ENCODE measurements at regions not wholly inside any gene's neighbourhood (a gene's known extent, or its start where the extent isn't known, plus 50 kb on each side); places are given as distances from the start of the nearest gene placed in this dataset.

- Histone ChIP-seq H3K4me3 (ENCODE audit: low read length in 3 of 3) (no peak overlapping the region), H3K27ac (ENCODE audit: low read depth in 2 of 2, low read length in 2 of 2) (no peak overlapping the region), H3K4me1 (ENCODE audit: control insufficient read depth in 2 of 3, insufficient read depth in 2 of 3, low read depth in 1 of 3, low read length in 3 of 3) (no peaks in the 10 kb centered on the region), H3K36me3 (ENCODE audit: control insufficient read depth in 2 of 3, insufficient read depth in 3 of 3, low read length in 3 of 3) (no peaks in the 10 kb centered on the region), H3K9me3 (ENCODE audit: control insufficient read depth in 2 of 3, insufficient read depth in 1 of 3, low read length in 3 of 3) (no peaks in the 10 kb centered on the region), H3K9ac (ENCODE audit: low read length in 3 of 3) (no peak overlapping the region), H3K27me3 (ENCODE audit: control insufficient read depth, insufficient read depth, low read length) (no peaks in the 10 kb centered on the region)
- DNase-seq, result peak in 2 of 5 donors; percentile 16 to 19
- no peak for FAIRE-seq
- intact Hi-C loops (cut with DNase I), result no loop called here
- TF ChIP-seq CTCF (IDR thresholded peaks at IDR 0.05; ENCODE audit: borderline replicate concordance, extremely low read depth, insufficient read depth), result no peak
These were observed 276.7 kb downstream of the PCDH7 start for GRCh38 chr4:30996841-30997240.

- Histone ChIP-seq H3K4me1 (ENCODE audit: control insufficient read depth in 2 of 3, insufficient read depth in 2 of 3, low read depth in 1 of 3, low read length in 3 of 3) (no peaks in the 10 kb centered on the region), H3K4me3 (ENCODE audit: low read length in 3 of 3) (no peak overlapping the region), H3K27me3 (ENCODE audit: control insufficient read depth, insufficient read depth, low read length) (no peaks in the 10 kb centered on the region), H3K27ac (ENCODE audit: low read depth in 2 of 2, low read length in 2 of 2) (no peak overlapping the region), H3K9me3 (ENCODE audit: control insufficient read depth in 2 of 3, insufficient read depth in 1 of 3, low read length in 3 of 3) (no peaks in the 10 kb centered on the region), H3K9ac (ENCODE audit: low read length in 3 of 3) (no peak overlapping the region), H3K36me3 (ENCODE audit: control insufficient read depth in 2 of 3, insufficient read depth in 3 of 3, low read length in 3 of 3) (no peaks in the 10 kb centered on the region)
- no peak for FAIRE-seq
- intact Hi-C loops (cut with DNase I), result no loop called here
- no peak for DNase-seq
- no peak for TF ChIP-seq CTCF (IDR thresholded peaks at IDR 0.05; ENCODE audit: borderline replicate concordance, extremely low read depth, insufficient read depth)
These were observed 284.9 kb downstream of the PCDH7 start for GRCh38 chr4:31005037-31005436.

- no peaks in the 10 kb centered on the region for H3K36me3 ChIP-seq (ENCODE audit: control insufficient read depth in 2 of 3, insufficient read depth in 3 of 3, low read length in 3 of 3)
- FAIRE-seq, result no peak
These were observed 287.7 kb downstream of the PCDH7 start for GRCh38 chr4:31007858-31008257.

More at GRCh38 chr4:31007858-31008257, 287.7 kb downstream of the PCDH7 start:
- intact Hi-C loops (cut with DNase I), result no loop called here
- no peak overlapping the region for H3K27ac ChIP-seq (ENCODE audit: low read depth in 2 of 2, low read length in 2 of 2)
- H3K4me3 ChIP-seq (ENCODE audit: low read length in 3 of 3), result no peak overlapping the region
- no peak for DNase-seq
- H3K9ac ChIP-seq (ENCODE audit: low read length in 3 of 3), result no peak overlapping the region
- no peaks in the 10 kb centered on the region for H3K27me3 ChIP-seq (ENCODE audit: control insufficient read depth, insufficient read depth, low read length)
- TF ChIP-seq CTCF (IDR thresholded peaks at IDR 0.05; ENCODE audit: borderline replicate concordance, extremely low read depth, insufficient read depth), result no peak
- no peaks in the 10 kb centered on the region for H3K9me3 ChIP-seq (ENCODE audit: control insufficient read depth in 2 of 3, insufficient read depth in 1 of 3, low read length in 3 of 3)
- no peaks in the 10 kb centered on the region for H3K4me1 ChIP-seq (ENCODE audit: control insufficient read depth in 2 of 3, insufficient read depth in 2 of 3, low read depth in 1 of 3, low read length in 3 of 3)

All from kidney (tissue), 13 donors.